GM18868 (cell line): ENCODE measurements at regions not wholly inside any gene's neighbourhood (a gene's known extent, or its start where the extent isn't known, plus 50 kb on each side); places are given as distances from the start of the nearest gene placed in this dataset.
"Not testable (repeated sequence)": the region's sequence is repeated elsewhere in the genome, so short reads cannot be mapped to it uniquely, and the experiment has no call there.

Experiments
- ATAC-seq: cut with Tn5 transposase; IDR thresholded peaks from one replicate; pipeline ENCODE4 v1.9.1; 2021; ENCODE audit warnings: mild to moderate bottlenecking, moderate library complexity; ENCODE audit not compliant: unreplicated experiment

GRCh38 chr6:26257272-26257671 lies 107.7 kb upstream of the BTN3A2 start:
- no peak for ATAC-seq

- no peak for ATAC-seq
These were observed 106.6 kb upstream of the BTN3A2 start for GRCh38 chr6:26258212-26258977.

GRCh38 chr6:26260110-26260637 lies 104.8 kb upstream of the BTN3A2 start:
- ATAC-seq = no peak

- ATAC-seq = no peak
These were observed 104.1 kb upstream of the BTN3A2 start for GRCh38 chr6:26260725-26261490.

- ATAC-seq = no peak
These were observed 100.5 kb upstream of the BTN3A2 start for GRCh38 chr6:26264547-26264946.

- no peak for ATAC-seq
These were observed 97.9 kb upstream of the BTN3A2 start for GRCh38 chr6:26267083-26267589.

- no peak for ATAC-seq
These were observed 96.2 kb upstream of the BTN3A2 start for GRCh38 chr6:26268659-26269402.

GRCh38 chr6:26269531-26270485 lies 95.2 kb upstream of the BTN3A2 start:
- ATAC-seq = no peak

- ATAC-seq = no peak
These were observed 94.5 kb upstream of the BTN3A2 start for GRCh38 chr6:26270486-26270861.

GRCh38 chr6:26270903-26271667 lies 93.9 kb upstream of the BTN3A2 start:
- ATAC-seq = peak; percentile 29

GRCh38 chr6:26271668-26272024 lies 93.4 kb upstream of the BTN3A2 start:
- ATAC-seq = no peak

GRCh38 chr6:26272171-26272637 lies 92.8 kb upstream of the BTN3A2 start:
- peak; percentile 20 for ATAC-seq

- ATAC-seq = no peak
These were observed 91.1 kb upstream of the BTN3A2 start for GRCh38 chr6:26273673-26274588.

- no peak for ATAC-seq
These were observed 89.3 kb upstream of the BTN3A2 start for GRCh38 chr6:26275663-26276062.

- ATAC-seq = no peak
These were observed 88.0 kb upstream of the BTN3A2 start for GRCh38 chr6:26276841-26277648.

- ATAC-seq = no peak
These were observed 86.5 kb upstream of the BTN3A2 start for GRCh38 chr6:26278536-26278935.

- not testable (repeated sequence) for ATAC-seq
These were observed 85.6 kb upstream of the BTN3A2 start for GRCh38 chr6:26279371-26279770.
